Ureter (tissue), 1 donor: ENCODE measurements at regions not wholly inside any gene's neighbourhood (a gene's known extent, or its start where the extent isn't known, plus 50 kb on each side); places are given as distances from the start of the nearest gene placed in this dataset.
"Not testable (repeated sequence)": the region's sequence is repeated elsewhere in the genome, so short reads cannot be mapped to it uniquely, and the experiment has no call there.

Source experiments
- DNase-seq: peaks from one replicate; pipeline ENCODE4 v3.0.0-alpha.2; 2020; ENCODE audit warnings: low spot score
- donor health status: DM: yes; HTN: yes; CAD: no.

- DNase-seq, result no peak
Measured at GRCh38 chrX:121298499-121298898, 251.1 kb downstream of the GLUD2 start.

GRCh38 chrX:121301356-121301755, 253.9 kb downstream of the GLUD2 start:
- no peak for DNase-seq

GRCh38 chrX:121301822-121302221, 254.4 kb downstream of the GLUD2 start:
- DNase-seq, result no peak

GRCh38 chrX:121307449-121307848, 260.0 kb downstream of the GLUD2 start:
- no peak for DNase-seq

GRCh38 chrX:121308276-121308805, 260.9 kb downstream of the GLUD2 start:
- DNase-seq, result peak; percentile 45

- no peak for DNase-seq
Measured at GRCh38 chrX:121310820-121311219, 263.4 kb downstream of the GLUD2 start.

- DNase-seq, result no peak
Measured at GRCh38 chrX:121320441-121320840, 273.0 kb downstream of the GLUD2 start.

GRCh38 chrX:121322159-121322558, 274.7 kb downstream of the GLUD2 start:
- DNase-seq, result no peak

- DNase-seq, result no peak
Measured at GRCh38 chrX:121323337-121323736, 275.9 kb downstream of the GLUD2 start.

GRCh38 chrX:121333942-121334341, 286.5 kb downstream of the GLUD2 start:
- DNase-seq, result no peak

GRCh38 chrX:121336831-121337421, 289.5 kb downstream of the GLUD2 start:
- no peak for DNase-seq

- DNase-seq, result no peak
Measured at GRCh38 chrX:121337816-121338215, 290.4 kb downstream of the GLUD2 start.

GRCh38 chrX:121349263-121349662, 301.9 kb downstream of the GLUD2 start:
- DNase-seq, result no peak

- DNase-seq, result no peak
Measured at GRCh38 chrX:121356139-121356849, 308.9 kb downstream of the GLUD2 start.

GRCh38 chrX:121356850-121357171, 309.4 kb downstream of the GLUD2 start:
- no peak for DNase-seq

GRCh38 chrX:121360280-121360679, 312.9 kb downstream of the GLUD2 start:
- no peak for DNase-seq

GRCh38 chrX:121365572-121366161, 318.3 kb downstream of the GLUD2 start:
- DNase-seq, result no peak

GRCh38 chrX:121374471-121374870, 327.1 kb downstream of the GLUD2 start:
- no peak for DNase-seq

GRCh38 chrX:121381915-121382314, 334.5 kb downstream of the GLUD2 start:
- not testable (repeated sequence) for DNase-seq

- no peak for DNase-seq
Measured at GRCh38 chrX:121389976-121390714, 342.7 kb downstream of the GLUD2 start.

GRCh38 chrX:121405826-121406225, 358.4 kb downstream of the GLUD2 start:
- no peak for DNase-seq

- no peak for DNase-seq
Measured at GRCh38 chrX:121407627-121408026, 360.2 kb downstream of the GLUD2 start.
